Common myeloid progenitor, CD34-positive (primary cell): ENCODE measurements at regions not wholly inside any gene's neighbourhood (a gene's known extent, or its start where the extent isn't known, plus 50 kb on each side); places are given as distances from the start of the nearest gene placed in this dataset.

Experiments
- CTCF ChIA-PET: fragments of 350-600 bp; sonication (Branson Sonifier 250); formaldehyde crosslinking; loops from one replicate; lab custom pipeline; 2021; ENCODE audit warnings: antibody characterized with exemption; lab: Charles Lee
- POLR2A ChIA-PET: fragments of 350-600 bp; sonication (Branson Sonifier 250); formaldehyde crosslinking; loops from one replicate; lab custom pipeline; 2021; ENCODE audit warnings: antibody characterized with exemption; lab: Charles Lee
- DNase-seq, 3 donors: peaks; one replicate each; pipeline versions ENCODE4 v3.0.0 to v3.0.0-alpha.2; 2013
- H3K27ac ChIP-seq, 2 experiments: 1 replicate in 1 of 2; 2 replicates in 1 of 2; pipeline ENCODE4 v1.7.0; 2013; ENCODE audit warnings: inconsistent platforms in 2 of 2, low read length in 2 of 2, mild to moderate bottlenecking in 2 of 2, low read depth in 1 of 2, moderate library complexity in 1 of 2; ENCODE audit not compliant: severe bottlenecking in 2 of 2, insufficient read depth in 1 of 2, poor library complexity in 1 of 2
- H3K27me3 ChIP-seq, 5 experiments: replicated peaks in 2 of 5; 1 replicate in 3 of 5; 2 replicates in 2 of 5; pipeline versions ENCODE4 v1.6.1 to v1.7.0; 2013; ENCODE audit warnings: low read length in 4 of 5, mild to moderate bottlenecking in 2 of 5, moderate library complexity in 2 of 5, inconsistent platforms in 1 of 5; ENCODE audit not compliant: insufficient read depth in 5 of 5, control insufficient read depth in 4 of 5
- H3K36me3 ChIP-seq, 4 experiments: 1 replicate in 2 of 4; 2 replicates in 2 of 4; pipeline versions ENCODE4 v1.6.1 to v1.7.0; 2013; ENCODE audit warnings: low read length in 3 of 4, control low read depth in 1 of 4, mild to moderate bottlenecking in 1 of 4; ENCODE audit not compliant: control insufficient read depth in 4 of 4, insufficient read depth in 4 of 4
- H3K4me1 ChIP-seq, 4 experiments: 1 replicate in 3 of 4; 2 replicates in 1 of 4; pipeline versions ENCODE4 v1.6.1 to v1.7.1; 2013; ENCODE audit warnings: low read length in 3 of 4, mild to moderate bottlenecking in 3 of 4, control low read depth in 1 of 4, inconsistent platforms in 1 of 4, moderate library complexity in 1 of 4; ENCODE audit not compliant: control insufficient read depth in 4 of 4, insufficient read depth in 4 of 4; ENCODE audit errors: control extremely low read depth in 1 of 4
- H3K4me3 ChIP-seq, 7 experiments: 1 replicate in 4 of 7; 2 replicates in 3 of 7; pipeline versions ENCODE4 v1.5.1 to v1.7.0; 2013; ENCODE audit warnings: mild to moderate bottlenecking in 7 of 7, low read length in 6 of 7, moderate library complexity in 6 of 7, inconsistent platforms in 2 of 7, low read depth in 2 of 7, control low read depth in 1 of 7; ENCODE audit not compliant: insufficient read depth in 4 of 7, control insufficient read depth in 1 of 7; ENCODE audit errors: extremely low read depth in 1 of 7
- H3K9me3 ChIP-seq, 5 experiments: 1 replicate in 4 of 5; 2 replicates in 1 of 5; pipeline versions ENCODE4 v1.6.1 to v1.7.1; 2013; ENCODE audit warnings: low read length in 4 of 5, mild to moderate bottlenecking in 2 of 5, inconsistent platforms in 1 of 5, low read depth in 1 of 5, moderate library complexity in 1 of 5; ENCODE audit not compliant: control insufficient read depth in 4 of 5, insufficient read depth in 2 of 5; ENCODE audit errors: control extremely low read depth in 1 of 5
- WGBS: methylation state at CpG from one replicate; pipeline ENCODE4 v1.1.5; 2013; ENCODE audit not compliant: insufficient coverage; 5-methylcytosine and 5-hydroxymethylcytosine counted together

DNA sequence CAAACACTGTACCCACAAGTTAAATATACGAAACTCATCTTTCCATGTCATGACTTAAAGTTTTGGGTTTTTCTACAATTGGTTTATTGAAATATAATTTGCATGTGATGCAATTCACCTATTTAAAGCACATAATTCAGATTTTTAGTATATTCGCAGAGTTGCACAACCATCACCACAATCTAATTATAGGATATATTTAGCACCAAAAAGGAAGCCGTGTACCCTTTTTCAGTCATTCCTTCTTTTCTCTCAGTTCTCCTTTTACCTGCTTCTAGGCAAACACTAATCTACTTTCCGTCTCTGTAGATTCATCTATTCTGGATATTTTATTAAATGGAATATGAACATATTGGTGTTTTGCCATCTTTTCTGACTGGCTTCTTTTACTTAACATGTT lies 1458.1 kb upstream of the TENM4 start:
- CTCF ChIA-PET = no interaction called here
- Histone ChIP-seq H3K4me1 (peaks cover 0 to 17% (median 9%) of the 10 kb centered on the region in 4 experiments), H3K4me3 (no peak overlapping the region), H3K27ac (no peak overlapping the region), H3K36me3 (no peaks in the 10 kb centered on the region), H3K9me3 (no peaks in the 10 kb centered on the region), H3K27me3 (no peaks in the 10 kb centered on the region)
- DNase-seq = no peak
- WGBS = 89% methylated on average over 1 of the region's 4 CpGs
- POLR2A ChIA-PET = no interaction called here

DNA sequence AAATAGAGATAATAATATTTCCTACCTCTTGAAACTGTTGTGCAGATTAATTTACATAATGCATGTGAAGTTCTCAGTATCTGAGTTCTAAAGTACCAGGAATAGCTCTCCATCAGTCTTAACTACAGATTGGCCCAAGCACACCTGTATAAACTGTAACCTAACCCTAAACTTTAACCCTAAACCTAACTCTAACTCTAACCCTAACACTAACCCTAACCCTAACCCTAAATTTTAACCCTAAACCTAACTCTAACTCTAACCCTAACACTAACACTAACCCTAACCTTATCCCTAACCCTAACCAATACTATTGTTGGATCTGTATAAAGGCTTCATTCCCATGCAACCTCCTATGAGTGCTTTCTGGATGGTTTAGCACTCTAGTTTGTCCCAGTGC lies 1445.9 kb upstream of the TENM4 start:
- Histone ChIP-seq H3K4me3 (no peak overlapping the region), H3K36me3 (no peaks in the 10 kb centered on the region), H3K27me3 (no peaks in the 10 kb centered on the region), H3K9me3 (no peaks in the 10 kb centered on the region), H3K27ac (no peak overlapping the region), H3K4me1 (no peaks in the 10 kb centered on the region)
- CTCF ChIA-PET = no interaction called here
- POLR2A ChIA-PET = no interaction called here
- DNase-seq = no peak

GRCh38 chr11:80873310-80873999 lies 1432.6 kb upstream of the TENM4 start:
- no peaks in the 10 kb centered on the region for H3K4me1 ChIP-seq
- 89% methylated on average over 4 of the region's 6 CpGs for WGBS
- POLR2A ChIA-PET = no interaction called here
- H3K27ac ChIP-seq = no peak overlapping the region
- peaks cover 0 to 1% (median 0%) of the 10 kb centered on the region in 5 experiments for H3K27me3 ChIP-seq
- no peaks in the 10 kb centered on the region for H3K9me3 ChIP-seq
- no peak for DNase-seq
- CTCF ChIA-PET = no interaction called here
- no peak overlapping the region for H3K4me3 ChIP-seq
- H3K36me3 ChIP-seq = no peaks in the 10 kb centered on the region

- DNase-seq = no peak
- Histone ChIP-seq H3K27ac (no peak overlapping the region), H3K4me1 (no peaks in the 10 kb centered on the region), H3K4me3 (no peak overlapping the region), H3K27me3 (peaks cover 0 to 1% (median 0%) of the 10 kb centered on the region in 5 experiments), H3K9me3 (no peaks in the 10 kb centered on the region), H3K36me3 (no peaks in the 10 kb centered on the region)
- ChIA-PET POLR2A (no interaction called here), CTCF (no interaction called here)
Observed at GRCh38 chr11:80872116-80872728, 1431.4 kb upstream of the TENM4 start.

DNA sequence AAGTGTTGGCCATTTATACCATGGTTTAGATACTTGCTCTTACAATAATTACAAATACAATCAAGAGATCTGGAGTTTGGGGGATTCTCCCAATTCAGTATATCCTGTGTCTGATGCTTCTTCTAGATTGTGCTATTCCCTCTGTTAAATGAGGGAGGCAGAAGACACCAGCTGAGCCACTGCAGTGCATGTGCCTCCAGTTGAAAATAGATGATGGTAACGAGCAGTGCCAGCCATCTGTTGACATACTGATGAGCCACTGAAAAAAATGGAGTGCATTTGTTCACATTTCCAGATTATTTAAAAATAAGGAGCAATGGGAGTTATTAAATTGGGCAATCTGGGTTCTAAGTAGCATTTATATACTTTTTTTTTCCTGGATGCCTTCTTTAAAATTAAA lies 1428.0 kb upstream of the TENM4 start:
- no peaks in the 10 kb centered on the region for H3K4me1 ChIP-seq
- 83% methylated on average over 1 of the region's 1 CpG for WGBS
- ChIA-PET CTCF (no interaction called here), POLR2A (no interaction called here)
- H3K36me3 ChIP-seq = no peaks in the 10 kb centered on the region
- DNase-seq = no peak
- peaks cover 0 to 1% (median 0%) of the 10 kb centered on the region in 5 experiments for H3K9me3 ChIP-seq
- H3K27me3 ChIP-seq = peaks cover 0 to 1% (median 0%) of the 10 kb centered on the region in 5 experiments
- no peak overlapping the region for H3K4me3 ChIP-seq
- no peak overlapping the region for H3K27ac ChIP-seq

DNA sequence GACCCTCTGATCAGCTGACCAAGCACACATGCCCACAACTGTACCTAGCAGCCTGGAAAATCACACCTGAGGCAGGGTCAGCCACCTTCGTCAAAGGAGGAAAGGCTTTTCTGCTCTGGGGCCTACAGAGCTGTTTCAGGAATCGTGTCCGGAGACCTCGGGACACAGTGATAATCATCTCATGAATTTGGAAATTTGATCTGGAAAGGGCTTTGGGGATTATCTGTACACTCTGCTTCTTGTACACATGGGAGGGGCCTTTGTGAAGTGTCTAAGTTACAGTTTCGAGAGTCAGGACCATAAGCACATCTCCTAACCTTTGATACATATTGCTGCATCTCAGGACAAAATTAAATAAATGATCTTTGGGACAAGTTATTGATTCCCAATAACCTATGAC lies 1421.2 kb upstream of the TENM4 start:
- Histone ChIP-seq H3K4me1 (no peaks in the 10 kb centered on the region), H3K4me3 (no peak overlapping the region), H3K27ac (no peak overlapping the region), H3K36me3 (no peaks in the 10 kb centered on the region), H3K9me3 (peaks cover 0 to 1% (median 0%) of the 10 kb centered on the region in 5 experiments), H3K27me3 (no peaks in the 10 kb centered on the region)
- CTCF ChIA-PET = no interaction called here
- DNase-seq = no peak
- POLR2A ChIA-PET = no interaction called here
- no CpG with 5 or more reads among the region's 5 CpGs for WGBS

GRCh38 chr11:80861193-80861592 lies 1420.4 kb upstream of the TENM4 start:
- Histone ChIP-seq H3K27ac (no peak overlapping the region), H3K9me3 (no peaks in the 10 kb centered on the region), H3K4me1 (no peaks in the 10 kb centered on the region), H3K4me3 (no peak overlapping the region), H3K36me3 (no peaks in the 10 kb centered on the region), H3K27me3 (no peaks in the 10 kb centered on the region)
- ChIA-PET CTCF (no interaction called here), POLR2A (no interaction called here)
- no peak for DNase-seq
